Suppressor macrophage treated with lipopolysaccharide for 4 hours (primary cell): ENCODE measurements at regions not wholly inside any gene's neighbourhood (a gene's known extent, or its start where the extent isn't known, plus 50 kb on each side); places are given as distances from the start of the nearest gene placed in this dataset.
"Not testable (repeated sequence)": the region's sequence is repeated elsewhere in the genome, so short reads cannot be mapped to it uniquely, and the experiment has no call there.

Source experiments
- DNase-seq: peaks from one replicate; pipeline ENCODE4 v3.0.0-alpha.2; 2020

- no peak for DNase-seq
Observed at GRCh38 chr11:28963187-28963586, 855.0 kb downstream of the METTL15 start.

DNA sequence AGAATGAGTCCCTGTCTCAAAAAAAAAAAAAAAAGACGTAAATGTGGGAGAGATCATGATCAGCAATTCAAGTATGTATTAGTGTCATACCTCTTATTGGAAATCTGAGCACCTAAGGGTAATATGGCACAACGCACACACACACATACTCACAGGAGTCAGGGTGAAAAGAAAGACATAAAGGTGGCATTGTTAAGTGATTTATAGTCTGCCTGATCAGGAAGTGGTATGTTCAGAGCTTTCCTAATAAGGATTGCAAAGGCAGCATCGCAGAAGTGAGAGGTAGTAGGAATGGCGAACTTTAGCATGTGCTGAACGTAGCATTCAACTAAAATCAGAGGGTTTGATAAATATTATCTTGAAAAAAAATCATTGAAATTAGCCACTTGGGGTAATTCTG, 854.3 kb downstream of the METTL15 start:
- DNase-seq = no peak

- DNase-seq = no peak
Observed at GRCh38 chr11:28961726-28962125, 853.5 kb downstream of the METTL15 start.

DNA sequence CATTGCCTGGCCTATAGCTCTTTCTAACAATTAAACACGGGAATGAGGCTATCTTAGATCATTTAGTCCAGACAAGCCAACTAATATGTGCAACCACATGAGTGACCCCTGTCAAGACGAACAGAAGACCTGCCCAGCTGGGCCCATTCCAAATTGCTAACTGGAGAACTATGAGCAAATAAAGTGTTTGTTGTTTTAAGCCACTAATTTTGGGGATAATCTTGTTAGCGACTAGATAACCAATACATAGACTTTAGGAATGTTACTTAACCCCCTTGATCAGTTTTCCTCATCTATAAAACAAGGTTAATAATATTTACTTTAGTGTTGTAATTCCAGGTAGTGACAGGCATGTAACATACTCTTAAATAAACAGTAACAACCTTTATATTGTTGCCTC, 848.3 kb downstream of the METTL15 start:
- no peak for DNase-seq

- no peak for DNase-seq
Observed at GRCh38 chr11:28951191-28951590, 843.0 kb downstream of the METTL15 start.

- no peak for DNase-seq
Observed at GRCh38 chr11:28939381-28939780, 831.2 kb downstream of the METTL15 start.

DNA sequence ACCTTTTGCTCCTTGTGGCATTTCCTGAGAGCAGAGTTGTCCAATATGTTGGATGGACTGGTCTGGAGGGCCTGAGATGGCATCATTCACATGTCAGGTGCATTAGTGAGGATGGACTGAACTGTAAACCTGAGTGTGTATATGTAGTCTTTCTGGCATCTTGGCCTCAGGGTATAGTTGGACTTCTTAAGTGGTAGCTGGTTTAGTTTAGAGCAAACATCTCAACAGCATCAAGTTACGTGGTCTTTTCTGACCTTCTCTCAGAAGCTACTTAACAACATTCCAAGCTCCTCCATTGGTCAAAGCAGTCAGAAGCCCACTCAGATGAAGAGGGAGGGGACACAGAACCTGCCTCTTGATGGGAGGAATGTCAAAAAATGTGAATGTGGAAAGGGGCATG, 829.9 kb downstream of the METTL15 start:
- no peak for DNase-seq

DNA sequence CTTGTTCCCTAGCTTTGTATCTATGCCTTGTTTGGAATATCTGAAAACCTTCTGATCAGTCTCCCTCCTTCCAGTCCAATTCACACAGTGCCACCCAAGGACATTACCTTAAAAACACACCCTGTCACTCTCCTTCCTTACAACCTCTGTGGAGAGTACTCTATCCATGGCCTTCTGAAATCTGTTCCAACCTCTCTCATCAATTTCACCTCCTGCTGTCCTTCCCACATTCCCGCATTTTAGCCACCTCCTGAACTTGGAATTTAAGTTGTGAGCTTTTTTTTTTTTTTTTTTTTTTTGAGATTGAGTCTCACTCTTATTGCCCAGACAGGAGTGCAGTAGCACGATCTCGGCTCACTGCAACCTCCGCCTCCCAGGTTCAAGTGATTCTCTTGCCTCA, 824.8 kb downstream of the METTL15 start:
- no peak for DNase-seq

GRCh38 chr11:28924004-28924403, 815.8 kb downstream of the METTL15 start:
- DNase-seq = no peak

- no peak for DNase-seq
Observed at GRCh38 chr11:28922386-28922981, 814.3 kb downstream of the METTL15 start.

- DNase-seq = no peak
Observed at GRCh38 chr11:28919194-28919593, 811.0 kb downstream of the METTL15 start.

GRCh38 chr11:28913883-28914282, 805.7 kb downstream of the METTL15 start:
- DNase-seq = no peak

GRCh38 chr11:28911829-28912228, 803.6 kb downstream of the METTL15 start:
- no peak for DNase-seq

DNA sequence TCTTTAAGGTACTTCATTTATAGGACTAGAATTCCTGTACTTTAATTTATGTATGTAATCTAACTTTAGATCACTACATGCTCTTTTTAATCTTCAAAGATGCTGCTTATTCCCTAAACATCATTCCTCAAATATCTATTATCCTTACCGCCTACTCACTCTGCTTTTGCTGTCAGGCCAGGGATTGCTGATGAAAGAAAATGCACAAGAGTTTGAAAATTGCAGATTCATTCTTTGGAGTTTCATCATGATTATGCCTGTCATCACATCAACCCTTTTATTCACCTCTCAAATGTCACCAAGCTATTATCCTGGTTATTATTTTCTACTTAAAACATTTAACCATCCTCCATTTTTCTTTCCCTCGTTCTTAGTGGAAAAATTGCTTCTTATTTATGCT, 802.7 kb downstream of the METTL15 start:
- DNase-seq = no peak

DNA sequence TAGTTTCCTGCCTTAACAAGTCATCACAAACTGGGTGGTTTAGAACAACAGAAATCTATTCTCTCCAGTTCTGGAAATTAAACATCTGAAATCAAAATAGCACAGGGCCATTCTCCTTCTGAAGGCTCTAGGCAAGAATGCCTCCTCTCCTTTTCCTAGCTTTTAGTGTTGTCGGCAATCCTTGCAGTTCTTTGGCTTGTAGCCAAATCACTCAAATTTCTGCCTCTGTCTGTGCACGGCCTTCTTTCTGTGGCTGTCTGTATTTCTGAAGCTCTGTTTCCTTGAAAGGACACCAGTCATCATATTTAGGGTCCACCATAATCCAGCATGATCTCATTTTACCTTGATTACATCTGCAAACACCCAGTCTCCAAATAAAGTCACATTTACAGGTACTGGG, 795.5 kb downstream of the METTL15 start:
- DNase-seq = no peak

DNA sequence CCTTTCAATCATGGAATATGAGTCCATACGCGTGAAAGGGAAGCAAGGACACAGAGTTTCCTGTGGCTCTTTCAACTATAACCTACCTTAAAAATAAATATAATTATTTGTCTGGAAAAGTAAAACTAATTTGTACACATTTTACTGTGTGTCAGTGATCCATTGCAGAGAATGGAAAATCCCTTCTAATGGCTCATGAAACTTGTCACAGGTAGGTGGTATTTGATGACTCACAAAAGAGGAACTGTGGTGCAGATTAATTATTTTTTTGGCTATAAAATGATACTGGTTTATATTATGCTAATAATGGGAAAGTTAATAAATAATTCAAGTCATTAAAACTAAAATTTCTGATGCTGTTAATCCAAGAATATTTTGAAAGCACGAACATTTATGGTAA, 792.2 kb downstream of the METTL15 start:
- no peak for DNase-seq

DNA sequence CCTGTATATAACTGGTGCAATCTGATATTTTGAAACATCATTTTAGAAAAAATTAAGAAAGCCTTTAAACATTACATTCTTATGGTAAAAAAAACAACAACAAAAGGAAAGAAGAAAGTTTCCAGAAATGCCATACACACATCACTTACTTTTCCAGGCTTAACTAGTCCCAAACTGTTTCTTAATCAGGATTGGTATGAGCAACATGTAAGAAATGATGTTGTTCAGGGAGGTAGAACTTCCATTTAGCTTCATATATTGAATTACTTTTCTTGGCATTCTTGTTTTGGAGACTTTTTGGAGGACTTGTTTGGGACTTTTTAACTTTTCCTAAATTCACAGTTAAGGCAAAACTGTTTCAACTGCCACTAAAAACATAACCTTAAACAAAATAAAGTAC, 791.5 kb downstream of the METTL15 start:
- no peak for DNase-seq

- DNase-seq = not testable (repeated sequence)
Observed at GRCh38 chr11:28890601-28891040, 782.4 kb downstream of the METTL15 start.

DNA sequence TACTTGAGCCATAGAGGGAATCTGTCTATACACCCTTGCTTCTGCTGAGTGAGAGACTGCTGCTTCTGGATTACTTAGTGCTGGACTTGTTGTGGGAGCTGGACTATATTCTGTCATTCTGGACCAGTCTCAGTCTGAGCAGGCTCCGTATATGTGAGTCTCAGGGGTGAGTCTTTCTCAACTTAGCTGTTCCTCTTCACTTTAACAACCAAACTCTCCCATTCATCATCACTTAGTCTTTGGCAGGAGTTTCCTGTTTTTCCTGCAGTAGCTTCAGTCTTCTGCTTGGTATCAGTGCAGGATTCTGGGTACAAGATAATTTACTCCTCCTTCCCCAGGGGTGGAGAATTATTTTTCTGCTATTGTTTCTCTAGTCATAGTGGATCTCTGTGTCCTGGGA, 779.5 kb downstream of the METTL15 start:
- DNase-seq = no peak

DNA sequence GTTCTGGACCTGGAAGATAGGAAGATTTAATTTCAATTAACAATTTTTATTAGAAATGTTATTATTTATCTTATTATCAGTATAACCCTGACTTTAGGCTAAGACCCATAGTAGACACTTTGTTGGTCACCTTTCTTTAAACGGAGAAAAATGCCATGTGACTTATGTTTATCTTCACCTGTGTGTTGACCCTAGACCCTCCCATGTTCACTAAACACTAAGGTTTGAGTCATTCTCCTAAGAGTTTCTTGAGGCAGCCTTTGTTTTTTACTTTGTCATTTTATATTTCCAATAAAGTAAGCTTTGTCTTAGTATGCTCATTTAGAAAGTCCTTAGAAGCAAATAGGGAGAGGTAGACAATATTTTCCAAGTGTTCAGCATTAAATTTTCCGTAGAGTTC, 771.7 kb downstream of the METTL15 start:
- DNase-seq = no peak

GRCh38 chr11:28878025-28878424, 769.8 kb downstream of the METTL15 start:
- DNase-seq = no peak

- DNase-seq = no peak
Observed at GRCh38 chr11:28877340-28877739, 769.2 kb downstream of the METTL15 start.

- DNase-seq = no peak
Observed at GRCh38 chr11:28874706-28875105, 766.5 kb downstream of the METTL15 start.

DNA sequence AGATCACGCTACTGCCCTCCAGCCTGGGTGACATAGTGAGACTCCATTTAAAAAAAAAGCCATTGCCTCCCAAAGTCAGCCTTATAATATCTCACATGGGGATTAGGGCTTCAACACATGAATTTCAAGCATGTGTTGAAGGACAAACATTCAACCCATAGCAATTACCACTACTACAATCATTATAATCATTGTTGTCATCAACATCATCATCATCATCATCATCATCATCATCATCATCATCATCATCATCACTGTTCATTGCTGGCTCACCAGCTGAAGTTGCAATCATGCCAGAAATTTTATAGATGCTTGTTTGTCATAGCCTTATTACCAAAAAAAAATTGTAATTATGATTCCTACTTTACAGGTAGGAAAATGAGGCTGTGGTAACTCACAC, 762.9 kb downstream of the METTL15 start:
- DNase-seq = no peak

- no peak for DNase-seq
Observed at GRCh38 chr11:28863422-28863821, 755.2 kb downstream of the METTL15 start.

DNA sequence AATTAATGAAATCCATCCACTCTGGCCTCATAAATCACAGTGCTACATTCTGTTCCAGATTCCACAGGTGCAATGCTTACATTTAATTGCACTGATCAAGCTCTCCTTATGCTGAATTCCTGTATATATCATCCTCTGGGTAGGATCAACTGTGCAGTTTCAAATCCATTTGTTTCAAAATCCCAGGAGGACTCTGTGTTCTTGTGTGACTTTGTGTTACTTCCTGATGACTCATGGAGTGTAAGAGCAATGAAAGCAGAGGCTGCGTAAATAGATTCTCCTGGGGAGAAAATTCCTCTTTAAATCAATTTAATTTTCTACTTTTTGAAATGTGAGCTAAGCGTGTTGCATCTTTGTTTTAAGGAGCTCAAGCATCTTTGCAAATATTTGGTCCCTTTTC, 752.7 kb downstream of the METTL15 start:
- no peak for DNase-seq
